Osteoblast (primary cell): ENCODE measurements at regions not wholly inside any gene's neighbourhood (a gene's known extent, or its start where the extent isn't known, plus 50 kb on each side); places are given as distances from the start of the nearest gene placed in this dataset.
"Not testable (repeated sequence)": the region's sequence is repeated elsewhere in the genome, so short reads cannot be mapped to it uniquely, and the experiment has no call there.

Experiments
- DNase-seq: peaks from one replicate; pipeline ENCODE4 v3.0.0; 2011; ENCODE audit warnings: low spot score, mixed read lengths; ENCODE audit not compliant: insufficient read length; ENCODE audit errors: missing footprints
- H2AFZ ChIP-seq: 2 replicates; pipeline ENCODE4 v1.6.0; 2011; ENCODE audit warnings: mild to moderate bottlenecking, low read length
- H3K27ac ChIP-seq: 2 replicates; pipeline ENCODE4 v1.5.1; 2011; ENCODE audit warnings: mild to moderate bottlenecking, low read depth, low read length, moderate library complexity
- H3K27me3 ChIP-seq: 2 replicates; pipeline ENCODE4 v1.6.0; 2012; ENCODE audit warnings: mild to moderate bottlenecking, control low read depth, inconsistent platforms, low read length, moderate library complexity; ENCODE audit not compliant: insufficient read depth
- H3K36me3 ChIP-seq: 2 replicates; pipeline ENCODE4 v1.5.1; 2011; ENCODE audit warnings: mild to moderate bottlenecking, low read length, control low read depth, moderate library complexity; ENCODE audit not compliant: insufficient read depth
- H3K4me1 ChIP-seq: 2 replicates; pipeline ENCODE4 v1.5.1; 2011; ENCODE audit warnings: mild to moderate bottlenecking, low read length, control low read depth, moderate library complexity; ENCODE audit not compliant: insufficient read depth
- H3K4me2 ChIP-seq: 2 replicates; pipeline ENCODE4 v1.6.0; 2011; ENCODE audit warnings: mild to moderate bottlenecking, low read length; ENCODE audit not compliant: insufficient read depth
- H3K4me3 ChIP-seq: fragments of 200-600 bp; sonication (generic); 3 replicates; pipeline ENCODE4 v1.5.1; 2012; ENCODE audit warnings: mild to moderate bottlenecking, low read length, inconsistent platforms; ENCODE audit not compliant: insufficient read depth
- H3K79me2 ChIP-seq: 2 replicates; pipeline ENCODE4 v1.6.0; 2012; ENCODE audit warnings: mild to moderate bottlenecking, low read length, control low read depth, inconsistent platforms; ENCODE audit not compliant: insufficient read depth
- H3K9me3 ChIP-seq: 2 replicates; pipeline ENCODE4 v1.5.1; 2011; ENCODE audit warnings: low read depth, low read length, control low read depth
- H4K20me1 ChIP-seq: 2 replicates; pipeline ENCODE4 v1.6.0; 2012; ENCODE audit warnings: mild to moderate bottlenecking, low read length, control low read depth; ENCODE audit not compliant: insufficient read depth
- CTCF ChIP-seq: IDR thresholded peaks from 2 replicates; pipeline ENCODE4 v1.5.1; 2011; ENCODE audit warnings: mild to moderate bottlenecking, low read depth, low read length, moderate library complexity; ENCODE audit errors: extremely low read depth

GRCh38 chr6:72560721-72561593, 60.9 kb upstream of the KCNQ5 start:
- H3K4me1 ChIP-seq = peaks cover 10% of the 10 kb centered on the region
- H3K27me3 ChIP-seq = no peaks in the 10 kb centered on the region
- peak; percentile 19 for TF ChIP-seq CTCF
- no peaks in the 10 kb centered on the region for H3K79me2 ChIP-seq
- peak overlapping the region; percentile 15 for H3K4me2 ChIP-seq
- no peak overlapping the region for H3K4me3 ChIP-seq
- H3K36me3 ChIP-seq = no peaks in the 10 kb centered on the region
- no peak for DNase-seq
- H3K27ac ChIP-seq = no peak overlapping the region
- H3K9me3 ChIP-seq = no peaks in the 10 kb centered on the region
- peak overlapping the region; percentile 67 for H2AFZ ChIP-seq
- H4K20me1 ChIP-seq = no peaks in the 10 kb centered on the region

- Histone ChIP-seq H3K27me3 (no peaks in the 10 kb centered on the region), H2AFZ (no peak overlapping the region), H3K27ac (no peak overlapping the region), H3K4me3 (no peak overlapping the region), H3K4me2 (no peak overlapping the region), H4K20me1 (no peaks in the 10 kb centered on the region), H3K9me3 (no peaks in the 10 kb centered on the region), H3K36me3 (no peaks in the 10 kb centered on the region), H3K4me1 (peaks cover 10% of the 10 kb centered on the region), H3K79me2 (no peaks in the 10 kb centered on the region)
- TF ChIP-seq CTCF = no peak
- no peak for DNase-seq
Observed at GRCh38 chr6:72561629-72562028, 60.2 kb upstream of the KCNQ5 start.

- H3K9me3 ChIP-seq = no peaks in the 10 kb centered on the region
- DNase-seq = no peak
- no peaks in the 10 kb centered on the region for H3K79me2 ChIP-seq
- H3K36me3 ChIP-seq = no peaks in the 10 kb centered on the region
- H4K20me1 ChIP-seq = no peaks in the 10 kb centered on the region
- H3K4me3 ChIP-seq = no peak overlapping the region
- no peaks in the 10 kb centered on the region for H3K27me3 ChIP-seq
- TF ChIP-seq CTCF = no peak
- H3K4me2 ChIP-seq = no peak overlapping the region
- H3K4me1 ChIP-seq = peaks cover 10% of the 10 kb centered on the region
- no peak overlapping the region for H2AFZ ChIP-seq
- H3K27ac ChIP-seq = no peak overlapping the region
Observed at GRCh38 chr6:72564231-72564630, 57.6 kb upstream of the KCNQ5 start.

DNA sequence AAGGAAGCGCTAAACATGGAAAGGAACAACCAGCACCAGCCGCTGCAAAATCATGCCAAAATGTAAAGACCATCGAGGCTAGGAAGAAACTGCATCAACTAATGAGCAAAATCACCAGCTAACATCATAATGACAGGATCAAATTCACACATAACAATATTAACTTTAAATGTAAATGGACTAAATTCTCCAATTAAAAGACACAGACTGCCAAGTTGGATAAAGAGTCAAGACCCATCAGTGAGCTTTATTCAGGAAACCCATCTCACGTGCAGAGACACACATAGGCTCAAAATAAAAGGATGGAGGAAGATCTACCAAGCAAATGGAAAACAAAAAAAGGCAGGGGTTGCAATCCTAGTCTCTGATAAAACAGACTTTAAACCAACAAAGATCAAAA, 49.9 kb upstream of the KCNQ5 start:
- H2AFZ ChIP-seq, H3K4me2 ChIP-seq, H3K4me3 ChIP-seq, H4K20me1 ChIP-seq, H3K9me3 ChIP-seq, H3K27me3 ChIP-seq, H3K4me1 ChIP-seq, H3K36me3 ChIP-seq, H3K79me2 ChIP-seq, DNase-seq, H3K27ac ChIP-seq: not testable (repeated sequence)
